HK-2 (cell line): ENCODE measurements at regions not wholly inside any gene's neighbourhood (a gene's known extent, or its start where the extent isn't known, plus 50 kb on each side); places are given as distances from the start of the nearest gene placed in this dataset.

Experiments
- DNase-seq: peaks from one replicate; pipeline ENCODE4 v3.0.0-alpha.2; 2018; ENCODE audit not compliant: unreplicated experiment

DNA sequence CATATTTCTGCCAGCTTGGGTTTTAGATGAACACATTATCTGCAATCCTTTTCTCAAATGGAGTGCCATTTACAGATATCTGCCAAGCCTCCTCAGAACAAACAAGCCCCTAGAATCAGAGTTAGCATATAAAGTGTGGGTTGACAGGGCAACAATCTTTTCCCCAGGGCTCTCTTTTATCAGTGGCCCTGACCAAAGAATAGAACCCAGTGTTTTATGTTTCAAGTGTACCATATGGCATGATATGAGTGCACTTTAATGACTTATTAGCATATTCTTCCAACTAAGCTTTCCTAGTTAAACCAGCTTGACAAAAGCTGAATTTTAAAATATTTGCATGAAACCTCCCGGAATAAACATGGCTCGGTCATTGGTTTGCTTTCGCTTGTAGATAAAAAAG lies 57.3 kb downstream of the EVX1 start:
- no peak for DNase-seq

DNA sequence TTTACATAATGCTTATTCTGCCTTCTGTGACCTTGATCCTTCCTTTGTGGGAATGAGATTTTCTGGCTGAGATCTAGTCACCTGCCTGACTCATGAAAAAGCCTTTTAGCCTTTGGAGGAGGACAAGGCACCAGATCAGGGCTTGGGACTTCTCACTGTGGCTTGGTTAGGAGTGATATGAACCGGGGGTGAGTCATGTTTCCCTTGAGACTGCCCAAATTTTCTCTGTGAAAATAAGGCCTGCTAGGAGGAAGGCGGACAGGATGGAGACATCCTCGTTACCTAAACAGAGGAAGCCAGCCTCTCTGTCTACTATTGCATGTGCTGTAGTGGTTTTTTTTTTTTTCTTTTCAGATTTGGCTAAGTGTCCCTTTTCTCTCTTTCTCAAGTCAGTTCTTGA lies 57.8 kb downstream of the EVX1 start:
- DNase-seq: no peak

GRCh38 chr7:27302590-27302989 lies 60.0 kb downstream of the EVX1 start:
- no peak for DNase-seq

DNA sequence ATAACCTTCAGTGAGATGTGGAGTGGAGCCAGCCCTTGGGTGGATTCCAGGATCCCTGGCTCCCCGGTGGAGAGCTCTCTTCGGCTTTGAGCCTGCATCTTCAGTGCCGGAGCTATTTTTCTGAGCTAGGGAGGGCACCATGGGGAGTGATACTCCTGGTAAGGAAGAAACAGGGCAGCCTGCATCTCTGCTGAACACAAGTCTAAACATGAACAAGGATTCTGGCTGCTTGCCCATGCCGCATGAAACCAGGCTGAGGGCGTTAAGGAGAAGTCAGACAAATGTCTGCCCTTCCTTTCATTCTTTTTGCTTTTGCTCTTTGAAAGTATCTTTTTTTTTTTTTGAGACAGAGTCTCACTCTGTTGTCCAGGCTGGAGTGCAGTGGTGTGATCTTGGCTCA lies 60.4 kb downstream of the EVX1 start:
- DNase-seq: no peak

DNA sequence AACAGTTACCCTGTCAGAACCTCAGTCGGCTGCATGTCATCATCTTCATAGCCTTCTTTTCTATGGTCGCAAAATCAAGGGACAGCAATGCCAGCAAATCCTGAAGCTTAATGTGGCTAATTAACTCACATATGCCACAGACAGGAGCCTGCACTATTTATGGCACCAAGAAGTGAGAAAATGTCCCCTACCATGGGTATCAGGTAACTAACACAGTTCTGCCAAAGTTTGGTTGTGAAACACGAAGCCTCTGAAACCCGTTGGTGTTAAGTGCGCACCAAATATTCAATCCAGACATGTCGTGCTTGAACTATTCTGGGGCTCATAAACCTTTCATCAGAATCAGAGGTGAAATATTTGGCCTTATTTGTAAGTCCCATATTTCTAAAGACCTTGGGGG lies 63.3 kb downstream of the EVX1 start:
- DNase-seq: no peak

DNA sequence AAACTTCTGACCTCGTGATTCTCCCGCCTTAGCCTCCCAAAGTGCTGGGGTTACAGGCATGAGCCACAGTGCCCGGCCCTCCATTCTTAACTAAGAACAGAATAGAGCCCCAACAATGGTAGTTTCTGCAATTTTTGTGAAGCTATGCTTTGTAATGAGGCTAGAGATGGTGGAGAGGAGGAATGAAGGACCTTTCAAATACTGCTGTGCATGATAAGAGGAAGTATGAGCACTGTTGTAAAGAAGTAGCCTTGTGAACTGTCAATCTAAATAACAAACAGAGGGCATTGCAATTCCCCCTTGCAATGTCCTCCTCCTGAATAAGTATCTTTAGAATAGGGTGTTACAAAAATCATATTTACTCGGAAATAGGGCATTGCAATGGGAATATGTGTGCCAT lies 70.2 kb downstream of the EVX1 start:
- DNase-seq: no peak

DNA sequence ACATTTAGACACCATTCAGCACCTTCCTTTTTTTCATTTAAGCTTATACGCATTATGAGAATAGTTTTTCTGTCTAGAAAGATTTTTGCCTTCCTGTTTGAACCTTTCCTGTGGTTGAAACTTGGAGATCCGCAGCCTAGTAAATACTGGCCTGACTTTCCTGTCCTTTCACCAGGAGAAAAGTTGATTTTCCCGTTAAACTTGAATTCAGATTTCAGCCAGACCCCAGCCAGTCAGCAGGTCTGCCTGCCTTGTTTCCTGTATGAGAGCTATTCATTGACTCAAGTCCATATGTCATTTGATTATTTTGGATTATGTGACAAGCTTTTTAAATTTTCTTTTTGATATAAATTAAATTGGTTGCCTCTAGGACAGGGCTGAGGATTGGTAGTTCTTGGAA lies 71.5 kb downstream of the EVX1 start:
- DNase-seq: no peak

DNA sequence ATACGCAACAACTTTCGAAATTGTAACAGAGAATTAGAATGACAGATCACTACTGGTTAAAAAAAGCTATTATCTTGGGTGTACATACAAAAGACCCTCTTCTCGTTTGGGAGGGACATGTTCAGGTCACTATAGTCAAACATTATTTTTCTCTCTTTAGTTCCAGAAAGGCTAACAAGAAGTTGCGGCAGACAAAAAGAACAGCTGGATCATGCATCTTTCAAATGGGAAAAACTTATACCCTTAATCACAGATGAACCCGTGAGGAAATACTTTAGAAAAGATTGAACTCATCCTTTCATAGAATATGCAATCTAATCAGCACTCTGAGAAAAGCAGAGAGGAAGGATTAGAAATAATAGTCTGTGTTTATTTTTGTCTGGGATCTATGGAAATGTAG lies 72.5 kb downstream of the EVX1 start:
- DNase-seq: no peak

DNA sequence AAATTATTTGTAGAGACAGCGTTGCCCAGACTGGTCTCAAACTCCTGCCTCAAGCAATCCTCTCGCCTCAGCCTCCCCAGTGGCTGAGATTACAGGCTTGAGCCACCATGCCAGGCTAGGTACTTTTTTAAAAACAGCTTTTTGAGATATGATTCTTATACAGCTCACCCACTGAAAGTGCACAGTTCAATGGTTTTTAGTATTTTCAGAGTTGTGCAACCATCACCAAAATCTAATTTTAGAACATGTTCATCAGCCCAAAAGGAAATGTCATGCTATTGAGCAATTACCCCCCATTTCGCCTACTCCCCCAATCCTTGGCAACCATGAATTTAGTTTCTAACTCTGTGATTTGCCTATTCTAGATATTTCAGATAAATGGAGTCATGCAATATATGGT lies 73.7 kb downstream of the EVX1 start:
- no peak for DNase-seq

DNA sequence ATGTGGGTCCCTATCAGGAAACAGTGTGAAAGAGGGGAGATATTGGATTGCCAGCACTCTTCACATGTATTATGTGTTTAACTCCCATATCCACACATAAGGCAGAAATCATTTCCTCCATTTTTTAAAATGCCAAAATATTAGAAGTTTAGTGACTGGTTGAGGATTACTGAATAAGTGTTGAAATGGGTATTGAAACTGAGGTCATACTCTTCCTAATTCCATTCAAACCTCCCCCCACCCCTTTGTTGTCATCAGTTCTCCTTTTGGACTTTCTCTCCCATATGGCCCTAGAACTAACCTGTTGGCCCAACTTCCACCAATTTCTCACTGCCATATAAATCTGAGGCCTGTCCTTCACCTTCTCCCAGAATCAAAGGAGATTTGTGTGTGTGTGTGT lies 81.6 kb downstream of the EVX1 start:
- no peak for DNase-seq

GRCh38 chr7:27329909-27330308 lies 87.3 kb downstream of the EVX1 start:
- DNase-seq: no peak

DNA sequence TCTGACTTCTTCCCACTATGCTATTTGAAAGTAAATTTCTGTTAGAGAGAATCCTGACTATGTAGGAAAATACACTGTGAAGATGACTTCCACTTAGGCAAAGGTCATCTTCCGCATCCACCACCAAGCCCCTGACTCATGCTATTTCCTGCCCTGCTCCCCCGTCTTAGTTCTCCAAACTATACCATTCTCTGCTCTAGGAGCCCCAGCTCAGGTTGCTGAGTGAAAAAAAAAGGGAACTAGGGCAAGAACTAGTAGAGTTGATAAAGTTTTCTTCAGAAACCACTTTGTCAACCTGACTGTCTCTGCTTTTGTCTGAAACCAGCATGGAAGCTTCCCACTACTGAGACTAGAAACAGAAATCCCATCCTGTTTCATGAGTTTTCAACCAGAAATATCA lies 96.9 kb downstream of the EVX1 start:
- no peak for DNase-seq

- no peak for DNase-seq
Observed at GRCh38 chr7:27344471-27344870, 101.9 kb downstream of the EVX1 start.

DNA sequence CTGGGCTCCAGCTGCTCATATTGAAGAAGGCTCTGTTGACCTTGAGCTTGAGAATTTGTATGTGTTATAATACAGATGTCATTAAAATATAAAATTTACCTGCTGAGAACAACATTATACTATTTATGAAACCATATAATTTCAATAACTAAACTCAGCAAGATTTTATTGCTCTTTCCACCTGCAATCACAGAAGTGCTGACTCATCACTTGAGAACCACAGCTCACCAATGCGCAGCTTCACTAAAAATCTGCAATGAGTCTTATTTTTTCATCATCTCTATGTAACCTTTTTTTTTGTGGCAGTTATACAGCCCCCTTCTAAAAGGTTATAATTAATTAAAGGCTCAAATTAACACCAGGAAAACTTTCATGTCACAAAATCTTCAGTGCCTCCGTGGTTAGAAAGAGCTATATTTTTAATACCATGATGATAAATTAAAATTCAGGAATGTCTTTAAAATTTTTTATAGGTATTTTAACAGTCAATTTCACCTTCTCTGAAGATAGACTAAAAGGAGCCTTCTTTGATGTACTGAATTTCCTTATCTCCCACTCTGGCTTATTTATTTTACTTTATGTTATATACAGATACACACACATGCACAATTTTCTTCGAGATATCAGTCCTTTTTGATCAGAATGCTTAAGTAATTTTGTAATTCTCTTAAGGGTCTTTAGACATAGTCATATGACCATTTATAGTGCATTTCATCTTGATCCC lies 102.7 kb downstream of the EVX1 start:
- DNase-seq: no peak

DNA sequence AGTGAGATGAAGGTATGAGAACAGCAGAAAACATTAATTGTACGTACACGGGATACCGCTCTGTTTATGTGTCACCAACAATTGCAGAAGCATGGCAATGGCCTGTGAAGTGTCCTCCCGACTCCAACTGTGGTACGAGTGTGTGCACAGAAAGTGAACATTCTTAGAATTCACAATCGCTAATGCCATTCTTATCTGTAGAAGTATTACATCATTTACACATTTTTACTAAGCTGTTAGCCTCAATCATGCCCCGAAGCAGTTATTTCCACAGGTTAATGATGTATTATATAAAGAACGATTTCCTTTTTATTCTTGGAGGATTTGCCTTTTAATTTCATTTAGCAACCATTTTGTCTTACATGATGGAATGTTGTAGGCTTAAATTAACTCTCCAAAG lies 103.4 kb downstream of the EVX1 start:
- DNase-seq: no peak

GRCh38 chr7:27346531-27347275 lies 104.1 kb downstream of the EVX1 start:
- peak; percentile 65 for DNase-seq

DNA sequence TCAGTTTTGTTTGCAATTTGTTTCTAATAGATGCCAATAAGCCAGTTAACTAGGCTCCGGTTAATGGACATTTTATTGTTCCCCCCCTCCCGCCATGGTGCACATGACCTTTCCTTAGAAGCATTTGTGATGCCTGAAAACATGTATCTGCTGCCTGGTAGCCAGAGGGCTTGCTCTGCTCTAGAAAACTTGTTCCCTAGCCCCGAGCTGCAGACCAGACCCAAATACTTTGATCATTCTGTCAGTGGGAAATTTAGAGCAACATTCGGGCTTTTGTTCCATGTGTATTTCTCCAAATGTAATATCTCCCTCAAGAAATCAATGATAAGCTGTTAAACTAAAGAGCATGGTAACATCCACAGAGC lies 104.7 kb downstream of the EVX1 start:
- DNase-seq: no peak

GRCh38 chr7:27349621-27350020 lies 107.0 kb downstream of the EVX1 start:
- DNase-seq: no peak

- DNase-seq: no peak
Observed at GRCh38 chr7:27351137-27351536, 108.5 kb downstream of the EVX1 start.

DNA sequence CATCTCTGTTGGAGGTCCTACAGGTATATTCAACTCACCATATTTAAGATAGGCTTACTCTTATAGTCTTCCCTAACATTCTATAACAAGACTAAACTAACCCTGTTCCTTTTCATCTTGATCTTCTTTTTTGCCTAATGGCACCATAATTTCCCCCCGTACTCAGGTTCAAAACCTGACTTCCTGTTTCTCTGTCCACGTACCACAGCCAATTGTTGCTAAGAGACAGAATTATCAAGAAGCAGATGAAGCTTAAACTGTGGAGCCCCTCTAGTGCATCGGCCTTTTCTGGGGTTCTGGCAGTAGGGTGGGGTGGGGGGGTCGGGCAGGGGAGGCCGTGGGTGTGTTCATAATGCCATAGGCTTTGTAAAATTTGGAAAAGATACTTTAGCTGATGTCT lies 109.2 kb downstream of the EVX1 start:
- DNase-seq: no peak

- DNase-seq: no peak
Observed at GRCh38 chr7:27359181-27360125, 116.9 kb downstream of the EVX1 start.

DNA sequence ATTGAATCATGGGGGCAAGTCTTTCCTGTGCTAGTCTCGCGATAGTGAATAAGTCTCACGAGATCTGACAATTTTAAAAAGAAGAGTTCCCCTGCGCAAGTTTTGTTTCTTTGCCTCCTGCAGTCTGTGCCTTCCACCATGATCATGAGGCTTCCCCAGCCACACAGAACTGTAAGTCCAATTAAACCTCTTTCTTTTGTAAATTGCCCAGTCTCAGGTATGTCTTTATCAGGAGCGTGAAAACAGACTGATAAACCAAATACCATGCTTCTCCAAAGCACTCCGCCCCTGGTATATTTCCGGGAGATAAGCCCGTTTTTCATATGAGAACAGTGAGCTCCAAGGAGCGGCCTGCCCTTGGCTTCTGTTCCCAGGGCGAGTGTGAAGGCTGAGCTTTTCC lies 118.9 kb downstream of the EVX1 start:
- no peak for DNase-seq

DNA sequence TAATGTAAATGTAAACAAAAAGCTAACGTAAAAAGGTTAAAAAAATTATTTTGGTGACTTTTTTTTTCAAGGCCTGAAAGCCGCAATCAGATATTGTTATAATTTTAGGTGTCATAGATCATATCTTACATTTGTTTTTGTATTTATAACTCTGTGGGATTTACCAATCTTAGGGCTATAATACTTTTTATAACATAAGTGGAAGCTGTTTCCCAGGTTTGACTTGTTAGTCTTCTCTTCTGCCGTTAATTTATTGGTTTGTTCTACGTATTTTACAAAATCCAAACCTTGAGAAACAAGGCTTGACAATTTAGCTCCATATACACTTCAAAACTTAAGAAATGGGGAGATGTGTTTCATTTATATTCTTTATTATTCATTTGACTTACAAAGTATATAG lies 119.4 kb downstream of the EVX1 start:
- no peak for DNase-seq
